ENCODE measurements at regions not wholly inside any gene's neighbourhood (a gene's known extent, or its start where the extent isn't known, plus 50 kb on each side); places are given as distances from the start of the nearest gene placed in this dataset.
A peak's percentile ranks its signal among the peaks of the same experiment; 100 is the strongest.

DNA sequence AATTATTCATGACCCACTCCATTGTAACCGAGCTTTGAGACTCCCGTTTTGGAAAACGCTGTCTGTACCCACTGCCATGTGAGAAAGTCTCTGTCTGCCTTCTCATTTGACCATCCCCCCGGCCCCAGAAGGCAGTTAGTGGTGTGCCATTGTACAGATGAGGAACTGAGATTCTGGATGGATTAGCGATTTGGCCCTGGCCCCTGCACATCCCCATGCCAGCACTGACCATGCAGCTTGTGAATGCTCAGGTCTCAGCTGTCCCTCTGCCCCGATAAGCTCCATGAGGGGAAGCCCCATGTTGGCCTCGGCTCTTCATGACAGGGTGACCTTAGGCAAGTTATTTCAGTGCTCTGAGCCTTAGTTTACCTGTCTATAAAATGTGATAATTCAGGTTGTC lies 153.0 kb upstream of the SMAD3 start:
- ATAC-seq (no peak), DNase-seq (no peak)

DNA sequence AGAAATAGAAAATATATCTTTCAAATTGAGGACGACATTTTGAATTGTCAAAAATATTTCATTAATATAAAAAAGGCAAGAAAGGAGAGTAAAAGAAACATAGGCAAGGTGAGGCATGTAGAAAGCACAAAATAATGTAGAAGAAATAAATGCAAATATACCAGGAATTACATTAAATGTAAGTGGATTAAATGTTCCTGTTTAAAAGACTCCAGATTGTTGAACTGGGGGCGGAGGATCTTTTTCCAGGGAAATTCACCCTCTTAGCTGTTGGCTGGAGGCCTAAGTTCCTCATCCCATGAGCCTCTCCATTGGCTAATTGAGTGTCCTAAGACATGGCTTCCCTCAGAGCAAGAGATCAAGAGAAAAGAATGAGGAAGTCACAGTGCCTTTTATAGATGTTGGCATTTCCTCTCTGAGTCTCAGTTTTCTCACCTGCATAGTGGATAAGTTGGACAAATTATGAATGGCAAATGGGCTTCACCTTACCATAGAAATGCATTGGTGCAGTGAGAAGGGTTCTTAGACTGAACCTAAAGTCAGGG lies 147.4 kb upstream of the SMAD3 start:
- DNase-seq (no peak), ATAC-seq (no peak)
- intact Hi-C loops (cut with DNase I, micrococcal nuclease) = no loop called here

More for the DNA sequence above, 153.0 kb upstream of the SMAD3 start:
- intact Hi-C loops (cut with DNase I, micrococcal nuclease) = no loop called here

DNA sequence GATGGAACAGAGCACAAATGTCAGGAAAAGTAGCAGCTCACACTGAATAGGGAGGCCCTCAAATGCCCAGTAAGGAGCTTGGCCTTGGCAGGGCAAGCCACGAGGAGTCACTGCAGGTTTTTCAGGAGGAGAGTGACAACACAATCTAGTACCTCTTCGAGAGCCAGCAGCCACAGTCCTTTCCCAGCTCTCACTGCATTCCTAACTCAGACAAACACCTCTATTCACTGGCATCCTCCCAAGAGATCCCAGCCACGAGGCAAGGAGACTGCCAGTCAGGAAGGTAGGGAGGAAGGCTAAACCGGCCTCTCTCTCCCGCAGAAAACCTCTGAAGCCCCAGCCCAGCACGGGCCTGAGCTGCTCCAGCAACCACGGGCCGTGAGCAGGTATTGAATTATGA lies 146.0 kb upstream of the SMAD3 start:
- intact Hi-C loops (cut with DNase I, micrococcal nuclease) = no loop called here
- peak in 1 of 2 donors; percentile 18 for DNase-seq
- ATAC-seq = no peak

DNA sequence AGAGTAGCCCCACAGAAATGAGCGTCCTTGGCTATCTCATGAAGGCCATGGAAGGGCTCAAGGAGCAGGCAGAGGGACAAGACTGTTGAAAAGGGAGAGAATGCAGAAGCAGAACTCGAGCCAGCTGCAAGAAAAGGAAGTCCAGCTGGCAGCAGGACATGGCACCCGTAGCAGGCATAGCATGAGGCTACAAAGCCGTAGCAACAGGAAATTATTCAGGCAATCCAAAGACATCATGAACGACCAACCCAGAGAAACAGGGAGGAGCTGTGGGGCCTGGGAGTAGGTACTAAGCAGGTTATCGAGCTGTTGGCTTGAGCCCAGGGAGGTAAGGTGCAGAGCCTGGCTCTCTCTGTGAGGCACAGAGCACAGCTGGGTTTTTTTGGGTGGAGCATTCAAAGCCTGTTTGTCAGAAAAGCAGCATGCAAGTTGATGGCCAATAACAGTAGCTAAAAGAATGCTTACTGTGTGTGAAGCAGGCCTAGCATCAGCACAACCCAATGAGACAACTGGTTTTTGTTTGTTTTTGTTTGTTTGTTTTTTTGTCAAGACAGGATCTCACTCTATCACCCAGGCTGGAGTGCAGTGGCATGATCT lies 144.0 kb upstream of the SMAD3 start:
- ATAC-seq = peak; percentile 77
- DNase-seq = peak in 1 of 2 donors; percentile 24
- intact Hi-C loops (cut with DNase I, micrococcal nuclease) = no loop called here

DNA sequence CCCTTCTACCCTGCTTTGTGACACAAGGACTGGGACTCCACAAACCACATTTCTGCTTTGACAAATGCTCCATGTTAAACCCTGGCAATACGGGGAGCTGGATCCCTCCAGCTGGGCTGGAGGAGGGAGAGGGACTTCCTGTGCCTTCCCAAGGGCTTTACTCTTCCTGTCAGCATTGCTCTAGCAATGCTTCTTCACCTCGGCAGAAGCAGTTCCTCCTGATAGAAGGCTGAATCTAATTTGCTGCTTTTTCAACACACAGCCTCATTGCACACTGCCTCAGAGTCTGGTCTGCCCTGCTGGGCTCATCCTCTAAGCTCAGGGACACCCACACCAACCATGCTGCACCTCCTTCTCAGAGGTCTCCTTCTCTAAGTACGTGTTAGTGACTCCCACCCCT lies 142.8 kb upstream of the SMAD3 start:
- intact Hi-C loops (cut with DNase I, micrococcal nuclease) = no loop called here
- ATAC-seq = no peak
- DNase-seq = no peak

DNA sequence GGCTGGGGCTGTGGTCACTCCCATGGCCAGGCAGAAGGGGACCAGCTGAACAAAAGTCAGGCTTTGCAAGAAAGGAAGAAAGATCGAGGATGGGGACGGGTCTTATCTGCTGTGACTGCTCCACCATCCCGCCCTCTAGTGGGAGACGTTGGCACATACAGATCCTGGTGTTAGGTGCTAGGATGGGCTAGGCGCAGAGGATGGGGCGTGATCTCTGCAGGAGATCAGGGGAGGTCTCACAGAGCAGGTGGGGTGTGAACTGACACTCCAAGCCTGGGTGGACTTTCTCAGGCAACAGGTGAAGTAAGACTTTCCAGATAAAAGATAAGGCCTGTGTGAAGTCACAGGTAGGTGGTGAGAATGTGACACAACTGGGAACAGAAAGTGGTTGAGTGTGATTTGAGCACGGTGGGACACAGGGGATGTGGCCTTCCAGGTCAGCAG lies 141.9 kb upstream of the SMAD3 start:
- DNase-seq = peak in 1 of 2 donors; percentile 44
- peak; percentile 63 for ATAC-seq
- intact Hi-C loops (cut with DNase I, micrococcal nuclease) = no loop called here

DNA sequence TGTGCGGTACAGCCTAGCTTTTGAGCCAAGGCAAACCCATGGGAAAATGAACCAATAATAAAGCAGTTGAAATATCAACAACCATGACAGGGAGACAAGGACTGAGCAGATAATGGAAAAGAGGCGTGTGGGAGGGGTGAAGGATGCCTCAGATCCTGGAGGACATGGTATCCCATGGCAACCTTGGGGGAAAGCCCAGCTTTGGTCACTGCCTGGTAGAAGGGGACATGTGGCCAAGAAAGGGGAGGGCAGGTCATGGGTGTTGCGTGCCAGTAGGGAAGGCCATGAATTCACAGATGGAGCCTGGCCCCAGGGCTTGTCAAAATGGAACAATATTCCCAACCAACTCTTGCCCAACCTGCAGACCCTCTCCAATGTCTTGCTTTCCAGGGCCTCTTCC lies 140.5 kb upstream of the SMAD3 start:
- intact Hi-C loops (cut with DNase I, micrococcal nuclease) = no loop called here
- ATAC-seq = no peak

DNA sequence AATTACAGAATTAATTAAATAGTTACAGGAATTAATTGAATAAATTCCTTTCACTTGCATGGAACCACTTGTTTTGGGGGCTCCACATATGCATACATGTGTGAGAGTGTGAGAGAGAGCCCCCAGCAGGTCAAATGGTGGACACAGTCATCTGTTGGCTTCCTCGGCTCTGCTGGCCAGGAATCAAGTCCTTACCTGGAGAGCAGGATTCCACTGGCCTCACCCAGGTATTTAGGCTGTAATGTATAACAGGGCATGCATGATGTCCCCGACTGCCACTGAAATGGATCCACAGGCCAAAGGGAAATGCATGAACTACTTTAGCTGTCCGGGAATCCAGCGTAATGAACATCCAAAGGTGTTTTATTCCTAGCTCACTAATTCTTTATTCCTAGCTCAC lies 139.7 kb upstream of the SMAD3 start:
- no peak for DNase-seq
- ATAC-seq = no peak
- intact Hi-C loops (cut with DNase I, micrococcal nuclease) = no loop called here

More for the DNA sequence above, 140.5 kb upstream of the SMAD3 start:
- DNase-seq = no peak

DNA sequence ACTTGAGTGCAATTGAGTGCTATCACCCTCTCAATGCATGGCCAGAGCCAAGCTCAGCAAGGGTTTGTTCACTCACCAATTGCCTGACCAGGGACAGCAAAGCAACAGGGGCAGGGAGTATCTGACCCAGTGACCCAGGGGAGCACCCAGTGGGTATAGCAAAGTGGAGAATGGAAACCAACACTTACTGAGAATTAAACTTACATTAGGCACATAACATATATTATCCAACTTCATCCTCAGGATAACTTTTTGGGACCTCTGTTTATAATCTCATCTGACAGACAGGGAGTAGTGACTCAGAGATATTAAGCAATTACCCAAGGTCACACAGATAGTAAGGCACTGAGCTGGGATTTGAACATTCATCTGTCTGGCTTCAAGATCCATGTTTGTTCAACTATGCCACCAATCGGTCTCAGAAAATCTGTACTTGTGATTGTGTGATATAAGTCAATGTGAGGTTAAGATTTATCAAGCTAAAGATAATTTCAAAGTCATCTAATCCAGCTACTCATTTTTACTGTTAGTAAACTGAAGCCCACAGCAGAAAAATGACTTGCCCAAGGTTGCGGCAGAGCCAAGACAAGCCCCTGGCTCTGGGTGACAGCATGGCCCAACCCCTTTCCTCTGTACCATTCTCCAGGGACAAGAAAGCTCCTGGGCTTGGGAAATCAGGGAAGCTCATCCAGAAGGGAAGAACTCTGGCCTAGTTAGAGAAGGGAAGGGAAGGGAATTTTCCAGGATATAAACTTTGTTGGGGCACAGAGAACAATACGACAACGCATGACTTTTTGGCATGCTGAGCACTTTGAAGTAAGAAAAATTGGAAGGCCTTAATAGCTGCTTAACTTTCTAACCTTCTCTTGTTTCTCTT lies 138.0 kb upstream of the SMAD3 start:
- DNase-seq (no peak), ATAC-seq (no peak)
- intact Hi-C loops (cut with DNase I, micrococcal nuclease) = no loop called here

DNA sequence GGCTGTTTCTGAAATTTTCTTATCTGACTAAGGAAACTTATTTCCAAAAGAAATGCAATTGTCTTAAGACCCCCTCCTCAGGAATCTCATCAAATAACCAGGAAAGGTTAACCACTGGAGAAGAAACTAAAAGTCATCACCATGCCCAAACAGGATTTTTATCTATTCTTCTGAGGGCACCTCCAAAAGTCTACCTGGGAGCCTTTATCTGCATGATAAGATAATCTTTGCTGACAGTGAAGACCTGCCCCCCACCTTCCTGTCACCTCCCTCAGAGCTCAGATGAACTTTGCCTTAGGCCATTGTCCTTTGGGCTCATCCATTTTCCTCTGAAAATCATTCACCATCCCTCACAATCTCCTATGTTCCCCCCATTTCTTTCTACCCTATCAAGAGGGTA lies 137.3 kb upstream of the SMAD3 start:
- ATAC-seq = no peak
- DNase-seq = no peak
- intact Hi-C loops (cut with DNase I, micrococcal nuclease) = no loop called here

DNA sequence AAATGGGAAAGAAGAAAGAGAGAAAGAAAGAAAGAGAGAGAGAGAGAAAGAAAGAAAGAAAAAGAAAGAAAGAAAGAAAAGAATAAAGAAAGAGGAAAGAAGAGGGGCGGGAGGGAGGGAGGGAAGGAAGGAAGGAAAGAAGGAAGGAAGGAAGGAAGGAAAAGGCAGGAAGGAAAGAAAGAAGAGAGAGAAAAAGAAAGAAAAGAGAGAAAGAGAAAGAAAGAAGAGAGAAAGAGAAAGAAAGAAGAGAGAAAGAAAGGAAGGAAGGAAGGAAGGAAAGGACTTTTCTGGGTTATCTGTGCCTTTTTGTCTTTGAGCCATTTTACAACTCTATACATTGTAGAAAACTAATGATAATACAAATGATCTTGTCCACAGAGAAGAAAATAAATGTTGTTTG lies 136.6 kb upstream of the SMAD3 start:
- DNase-seq = no peak
- intact Hi-C loops (cut with DNase I, micrococcal nuclease) = no loop called here
- ATAC-seq = no peak

DNA sequence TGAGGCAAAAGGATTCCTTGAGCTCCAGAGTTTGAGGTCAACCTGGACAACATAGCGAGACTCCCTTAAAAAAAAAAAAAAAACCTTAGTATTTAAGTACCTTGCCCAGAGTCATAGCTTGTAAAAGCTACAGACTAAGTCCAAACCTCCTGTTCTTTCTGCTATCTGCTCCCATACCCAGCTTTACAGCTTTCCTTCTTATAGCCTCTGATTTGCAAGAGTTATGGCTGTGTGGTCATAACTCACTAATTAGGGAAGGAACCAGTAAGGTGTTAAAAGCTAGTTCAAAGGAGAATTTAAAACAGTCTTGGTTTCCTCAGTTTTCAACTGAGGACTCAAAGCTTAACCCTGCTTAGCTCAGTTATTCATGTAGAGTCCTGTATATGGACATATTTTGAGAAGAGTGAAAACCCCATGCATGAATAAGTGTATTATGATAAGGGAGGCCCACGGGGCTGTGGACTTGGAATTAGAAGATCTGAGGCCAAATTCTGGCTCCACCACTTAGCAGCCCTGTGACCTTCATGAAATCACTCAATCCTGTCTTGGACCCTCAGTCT lies 135.5 kb upstream of the SMAD3 start:
- ATAC-seq = peak; percentile 69
- DNase-seq = no peak
- intact Hi-C loops (cut with DNase I, micrococcal nuclease) = no loop called here

DNA sequence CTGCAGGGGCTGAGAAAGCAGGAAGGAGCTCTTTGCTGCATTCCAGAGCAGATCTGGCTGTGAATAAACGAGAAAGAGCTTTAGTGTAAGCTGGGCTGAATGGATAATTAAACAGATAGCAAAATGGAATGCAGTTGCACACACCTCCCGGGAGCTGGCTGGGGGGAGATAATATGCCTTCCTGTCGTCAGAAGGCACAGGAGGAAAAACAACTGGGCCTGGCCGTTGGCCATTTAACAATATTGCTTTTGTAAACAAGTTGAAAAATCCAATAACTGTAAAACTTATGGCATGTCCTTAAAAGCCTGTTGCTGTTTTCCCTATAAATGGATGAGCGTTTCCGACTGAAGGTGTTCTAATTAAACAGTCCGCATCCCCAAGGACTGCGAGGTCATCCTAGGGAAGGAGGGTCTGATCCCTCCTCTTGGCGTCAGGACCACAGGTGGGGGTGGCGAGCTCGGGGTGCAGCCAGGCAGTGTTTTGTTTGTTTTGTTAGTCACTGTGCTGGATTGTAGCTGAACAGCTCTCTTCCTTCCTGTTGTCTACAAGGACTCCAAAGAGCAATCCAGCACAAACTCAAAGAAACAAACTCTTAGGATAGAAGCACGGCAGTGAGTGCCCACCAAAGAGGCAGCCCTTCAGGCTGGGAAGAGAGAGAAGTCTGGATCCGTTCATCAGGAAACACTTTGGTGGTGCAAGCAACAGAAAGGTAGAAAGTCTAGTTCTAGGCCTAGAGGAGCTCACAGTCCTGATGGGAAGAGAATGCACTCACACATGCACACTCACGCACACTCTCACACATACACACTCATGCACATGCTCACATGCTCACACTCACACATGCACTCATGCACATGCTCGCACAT lies 133.4 kb upstream of the SMAD3 start:
- intact Hi-C loops (cut with DNase I, micrococcal nuclease) = no loop called here
- DNase-seq (peak; percentile 69 to 84), ATAC-seq (peak; percentile 87)

DNA sequence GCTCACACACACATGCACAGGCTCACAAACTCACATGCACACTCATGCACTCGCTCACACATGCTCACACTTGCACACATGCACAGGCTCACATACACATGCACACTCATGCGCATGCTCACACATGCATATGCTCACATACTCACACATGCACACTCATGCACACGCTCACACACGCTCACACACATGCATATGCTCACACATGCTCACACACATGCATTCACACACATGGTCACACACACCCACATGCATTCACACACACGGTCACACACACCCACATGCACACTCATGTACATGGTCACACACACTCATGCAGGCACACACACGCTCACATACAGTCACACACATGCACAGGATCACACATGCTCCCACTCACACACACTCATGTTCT lies 132.8 kb upstream of the SMAD3 start:
- intact Hi-C loops (cut with DNase I, micrococcal nuclease) = no loop called here
- DNase-seq = no peak
- ATAC-seq = no peak

DNA sequence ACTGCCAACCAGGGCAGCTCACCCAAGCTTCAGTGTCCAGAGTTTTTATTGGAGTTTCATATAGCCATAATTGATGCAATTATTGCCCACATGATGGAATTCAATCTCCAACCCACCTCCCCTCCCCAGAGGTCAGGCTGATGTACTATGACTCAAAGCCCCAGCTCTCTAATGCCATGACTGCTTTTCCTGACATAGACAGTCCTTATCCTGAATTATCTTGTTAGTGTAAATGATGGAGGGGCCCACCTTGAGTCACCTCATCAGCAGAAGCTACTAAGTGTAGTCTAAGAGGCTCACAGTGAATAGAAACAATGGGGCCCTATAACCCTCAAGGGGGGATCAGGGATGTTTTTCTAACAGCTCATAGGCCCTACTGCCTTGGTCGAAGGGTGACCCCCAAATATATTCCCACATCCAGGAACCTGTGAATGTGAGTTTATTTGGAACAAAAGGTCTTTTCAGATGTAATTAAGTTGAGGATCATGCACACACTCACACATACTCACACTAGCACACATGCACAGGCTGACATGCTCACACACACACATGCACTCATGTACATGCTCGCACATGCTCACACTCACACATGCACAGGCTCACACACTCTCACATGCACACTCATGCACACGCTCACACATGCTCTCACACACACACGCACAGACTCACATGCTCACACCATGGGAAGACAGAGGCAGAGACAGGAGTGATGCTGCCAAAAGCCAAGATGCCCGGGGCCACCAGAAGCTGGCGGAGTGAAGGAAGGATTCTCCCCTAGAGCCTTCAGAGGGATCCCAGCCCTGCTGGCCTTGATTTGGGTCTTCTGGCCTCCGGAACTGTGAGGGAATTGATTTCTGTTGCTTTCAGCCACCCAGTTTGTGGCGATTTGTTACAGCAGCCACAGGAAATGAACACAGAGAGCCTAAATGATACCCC lies 131.2 kb upstream of the SMAD3 start:
- intact Hi-C loops (cut with DNase I, micrococcal nuclease) = no loop called here
- no peak for DNase-seq
- no peak for ATAC-seq

DNA sequence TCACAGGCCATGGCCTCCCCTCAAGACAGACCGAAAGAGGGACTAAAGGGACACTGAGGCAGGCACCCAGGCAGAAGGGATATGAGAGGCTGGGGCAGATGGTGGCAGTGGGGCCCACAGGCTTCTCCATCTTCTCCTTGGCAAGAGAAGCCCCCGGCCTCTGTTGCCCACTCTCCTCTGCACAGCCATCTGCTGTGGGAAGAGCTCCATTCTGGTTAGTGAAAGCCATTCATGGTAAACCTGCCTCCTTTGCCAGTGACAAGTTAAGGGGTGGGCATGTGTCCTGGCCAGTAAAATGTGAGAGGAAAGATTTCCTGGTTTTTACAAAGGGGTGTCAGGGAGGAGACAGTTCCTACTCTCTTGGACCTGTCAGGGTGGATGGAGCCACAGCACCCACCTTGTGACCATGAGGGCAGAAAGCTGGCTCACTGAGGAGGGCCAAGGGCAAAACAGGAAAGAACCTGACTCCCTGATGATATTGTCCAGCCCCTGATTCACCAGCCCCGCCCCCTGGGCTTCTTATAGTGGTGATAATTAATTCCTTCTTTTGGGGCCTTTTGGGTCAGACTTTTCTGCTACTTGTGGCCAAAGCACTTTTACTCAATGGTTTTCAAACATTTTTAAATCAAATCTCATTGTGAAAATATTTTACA lies 130.4 kb upstream of the SMAD3 start:
- intact Hi-C loops (cut with DNase I, micrococcal nuclease) = no loop called here
- ATAC-seq = no peak
- DNase-seq = no peak

DNA sequence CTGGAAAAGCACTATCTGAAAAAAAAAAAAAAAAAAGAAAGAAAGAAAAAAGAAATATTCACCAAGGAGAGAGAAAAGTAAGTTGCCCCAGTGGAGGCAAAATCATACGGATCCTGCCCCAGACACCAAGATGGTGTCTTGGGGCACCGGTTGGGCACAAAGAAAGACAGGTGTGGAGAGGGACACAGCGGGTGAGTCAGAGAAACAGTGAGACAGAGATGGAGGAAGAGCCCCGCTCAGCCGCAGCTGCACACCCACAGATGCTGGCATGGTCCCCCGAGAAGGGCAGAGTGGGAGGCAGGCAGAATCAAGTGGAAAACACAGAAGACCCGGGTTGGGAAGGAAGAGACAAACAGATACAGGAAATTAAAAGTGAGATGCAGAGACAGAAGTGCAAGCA lies 129.7 kb upstream of the SMAD3 start:
- ATAC-seq (no peak), DNase-seq (peak in 1 of 2 donors; percentile 22)
- intact Hi-C loops (cut with DNase I, micrococcal nuclease) = no loop called here
